ENCODE measurements at regions not wholly inside any gene's neighbourhood (a gene's known extent, or its start where the extent isn't known, plus 50 kb on each side); places are given as distances from the start of the nearest gene placed in this dataset.

DNA sequence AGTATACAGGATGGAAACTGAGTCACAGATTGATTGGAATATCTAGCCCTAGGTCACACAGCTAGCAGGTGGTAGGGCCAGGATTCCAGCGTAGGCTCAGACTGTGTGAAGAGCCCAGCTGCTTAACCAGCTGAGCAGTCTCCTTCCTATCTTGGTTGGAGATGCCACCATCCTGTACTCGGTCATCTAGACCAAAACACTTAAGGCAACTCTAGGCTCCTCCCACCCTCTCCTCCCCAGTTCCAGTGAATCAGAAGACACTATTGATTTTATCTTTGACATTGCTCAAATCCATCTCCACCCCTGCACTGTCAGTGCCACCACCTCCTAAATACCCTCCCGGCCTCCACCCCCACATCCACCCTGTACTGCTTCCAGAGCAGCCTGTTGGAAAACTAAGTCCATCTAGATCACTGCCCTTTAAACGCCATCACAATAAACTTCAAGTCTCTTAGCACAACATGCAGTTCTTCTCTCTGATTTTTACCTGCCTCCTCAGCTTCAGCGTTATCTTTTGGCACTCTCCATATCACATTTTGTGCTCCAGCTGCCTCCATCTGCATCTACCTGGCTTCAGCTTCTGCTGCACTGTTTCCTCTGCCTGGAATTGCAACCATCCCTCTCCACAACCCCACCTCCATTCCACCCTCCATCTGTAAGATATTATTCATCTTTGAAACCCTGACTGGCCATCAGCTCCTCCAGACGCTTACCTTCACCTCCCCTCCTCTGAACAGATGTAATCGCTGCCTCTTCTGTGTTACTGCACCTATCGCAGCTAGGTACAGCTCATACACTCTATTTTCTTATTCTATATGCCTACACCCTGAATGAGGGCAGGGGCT lies 86.8 kb upstream of the ACP3 start:
- DNase-seq: no peak
- Mint-ChIP-seq H3K9me3 (no peaks in the 10 kb centered on the region), H3K4me3 (no peak overlapping the region), H3K36me3 (ENCODE audit: insufficient read depth in 2 of 2) (no peaks in the 10 kb centered on the region), H3K27me3 (ENCODE audit: low read depth) (peaks cover 21% of the 10 kb centered on the region), H3K4me1 (ENCODE audit: low read depth) (no peaks in the 10 kb centered on the region), H3K27ac (no peak overlapping the region)
- ATAC-seq (replicated peaks in 1 of 2): no peak

DNA sequence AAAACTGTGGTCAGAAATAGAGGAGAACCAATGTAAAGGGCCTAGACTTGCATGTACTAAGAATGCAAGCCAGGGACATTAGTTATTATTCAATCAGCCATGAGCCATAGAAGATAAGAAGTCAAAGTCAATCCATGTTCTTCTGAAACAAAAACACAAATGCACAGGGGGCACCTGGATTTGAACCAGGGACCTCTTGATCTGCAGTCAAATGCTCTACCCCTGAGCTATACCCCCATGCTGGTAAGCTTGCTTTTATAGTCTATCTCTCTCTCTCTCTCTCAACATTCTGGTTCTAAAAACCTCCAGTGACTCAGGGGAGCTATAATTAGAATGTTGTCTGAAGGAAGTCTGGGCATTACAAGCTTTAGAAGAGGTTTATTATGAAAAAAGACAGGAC lies 85.6 kb upstream of the ACP3 start:
- DNase-seq (no peak), ATAC-seq (replicated peaks in 1 of 2) (no peak)
- peak overlapping the region; percentile 64 for H3K27ac Mint-ChIP-seq
- no peaks in the 10 kb centered on the region for H3K36me3 Mint-ChIP-seq (ENCODE audit: insufficient read depth in 2 of 2)
- no peak overlapping the region for H3K4me3 Mint-ChIP-seq
- no peaks in the 10 kb centered on the region for H3K4me1 Mint-ChIP-seq (ENCODE audit: low read depth)
- no peaks in the 10 kb centered on the region for H3K9me3 Mint-ChIP-seq
- H3K27me3 Mint-ChIP-seq (ENCODE audit: low read depth): peaks cover 24% of the 10 kb centered on the region

DNA sequence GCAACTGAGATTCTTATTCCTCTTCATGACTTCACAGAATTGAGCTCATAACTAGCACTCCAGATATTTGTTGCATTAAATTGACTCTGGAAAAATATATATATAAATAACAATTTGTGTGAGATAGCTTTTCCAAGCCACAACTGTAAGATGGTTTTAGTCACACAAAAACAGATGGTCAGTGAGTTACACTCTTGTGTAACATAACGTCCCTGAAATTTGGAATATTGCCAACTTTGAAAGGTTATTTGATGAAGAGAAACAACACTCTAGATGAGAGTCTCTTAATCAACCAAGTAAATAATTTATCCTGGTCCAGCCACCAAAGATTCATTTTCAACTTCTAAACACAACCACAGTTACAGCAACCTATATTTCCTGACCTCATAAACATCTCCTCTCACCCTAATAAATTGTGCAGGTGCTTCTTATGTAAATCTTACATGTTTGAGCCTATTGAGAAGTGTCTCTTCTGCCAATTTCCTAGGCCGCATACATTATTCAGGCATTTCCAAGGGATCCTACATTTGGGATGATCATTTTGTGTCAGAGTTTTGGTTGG lies 84.9 kb upstream of the ACP3 start:
- ATAC-seq (replicated peaks in 1 of 2): no peak

DNA sequence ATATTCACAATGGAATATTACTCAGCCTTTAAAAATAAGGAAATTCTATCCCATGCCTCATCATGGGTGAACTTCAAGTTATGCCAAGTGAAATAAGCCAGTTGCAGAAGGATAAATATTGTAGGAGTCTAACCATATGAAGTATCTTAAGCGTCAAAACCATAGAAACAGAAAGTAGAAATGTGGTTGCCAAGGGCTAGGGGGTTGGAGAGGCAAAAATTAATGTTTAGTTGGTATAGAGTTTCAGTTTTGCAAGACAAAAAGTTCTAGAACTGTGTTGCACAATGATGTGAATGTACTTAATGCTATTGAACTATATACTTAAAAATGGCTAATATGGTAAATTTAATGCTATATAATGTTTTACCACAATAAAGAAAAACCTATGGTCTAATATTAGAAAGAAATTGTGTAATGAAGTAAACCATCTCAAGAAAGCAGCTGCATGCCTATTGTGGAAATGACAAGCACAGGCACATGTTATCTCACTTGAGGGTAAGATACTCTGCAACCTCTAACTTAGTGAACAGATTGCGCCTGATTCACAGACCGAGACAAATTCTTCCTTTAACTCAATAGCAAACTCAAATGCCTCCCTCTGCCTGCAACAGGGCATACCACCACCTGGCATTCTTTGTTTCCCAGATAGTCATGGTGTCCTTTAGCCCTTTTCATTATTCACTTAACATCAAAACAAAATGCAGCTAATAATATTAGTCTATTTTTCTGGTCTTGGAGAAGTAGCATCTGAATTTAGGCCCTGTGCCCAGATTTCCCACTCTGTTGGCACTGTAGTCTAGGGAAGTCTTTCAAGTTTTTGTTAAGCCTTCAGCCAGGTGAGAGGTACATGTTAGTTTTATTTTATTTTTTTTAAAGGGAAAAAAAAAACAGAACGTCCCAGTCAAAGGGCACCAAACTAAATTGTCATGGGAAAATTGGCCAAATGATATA lies 80.2 kb upstream of the ACP3 start:
- peaks cover 24% of the 10 kb centered on the region for H3K27me3 Mint-ChIP-seq (ENCODE audit: low read depth)
- no peaks in the 10 kb centered on the region for H3K36me3 Mint-ChIP-seq (ENCODE audit: insufficient read depth in 2 of 2)
- H3K27ac Mint-ChIP-seq: no peak overlapping the region
- no peak for DNase-seq
- no peak overlapping the region for H3K4me3 Mint-ChIP-seq
- H3K9me3 Mint-ChIP-seq: no peaks in the 10 kb centered on the region
- no peaks in the 10 kb centered on the region for H3K4me1 Mint-ChIP-seq (ENCODE audit: low read depth)
- no peak for ATAC-seq (replicated peaks in 1 of 2)

More for the DNA sequence above, 84.9 kb upstream of the ACP3 start:
- peaks cover 19% of the 10 kb centered on the region for H3K27me3 Mint-ChIP-seq (ENCODE audit: low read depth)
- no peak for DNase-seq
- no peaks in the 10 kb centered on the region for H3K36me3 Mint-ChIP-seq (ENCODE audit: insufficient read depth in 2 of 2)
- H3K4me3 Mint-ChIP-seq: no peak overlapping the region
- no peaks in the 10 kb centered on the region for H3K4me1 Mint-ChIP-seq (ENCODE audit: low read depth)
- H3K27ac Mint-ChIP-seq: no peak overlapping the region
- H3K9me3 Mint-ChIP-seq: no peaks in the 10 kb centered on the region

DNA sequence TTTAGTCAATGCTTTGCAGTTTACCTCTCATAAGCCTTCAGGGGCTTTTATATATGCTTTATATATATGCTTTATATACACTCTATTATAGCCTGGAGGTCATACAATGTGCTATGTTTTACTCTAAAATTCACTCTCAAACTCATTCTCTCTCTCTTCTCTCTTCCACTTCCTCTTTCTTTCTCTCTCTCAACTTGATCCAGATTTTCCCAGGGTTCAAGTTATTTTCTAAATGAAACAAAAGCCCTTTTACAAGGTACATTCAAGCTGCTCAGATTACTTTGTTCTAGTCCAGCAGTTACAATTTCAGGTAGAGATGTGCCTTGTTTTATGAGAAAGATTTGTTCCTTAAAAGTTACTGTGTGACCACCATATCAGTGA lies 79.6 kb upstream of the ACP3 start:
- H3K36me3 Mint-ChIP-seq (ENCODE audit: insufficient read depth in 2 of 2): no peaks in the 10 kb centered on the region
- H3K9me3 Mint-ChIP-seq: no peaks in the 10 kb centered on the region
- no peak for ATAC-seq (replicated peaks in 1 of 2)
- no peaks in the 10 kb centered on the region for H3K4me1 Mint-ChIP-seq (ENCODE audit: low read depth)
- H3K4me3 Mint-ChIP-seq: no peak overlapping the region
- DNase-seq: no peak
- H3K27ac Mint-ChIP-seq: peak overlapping the region; percentile 34
- peaks cover 31% of the 10 kb centered on the region for H3K27me3 Mint-ChIP-seq (ENCODE audit: low read depth)

DNA sequence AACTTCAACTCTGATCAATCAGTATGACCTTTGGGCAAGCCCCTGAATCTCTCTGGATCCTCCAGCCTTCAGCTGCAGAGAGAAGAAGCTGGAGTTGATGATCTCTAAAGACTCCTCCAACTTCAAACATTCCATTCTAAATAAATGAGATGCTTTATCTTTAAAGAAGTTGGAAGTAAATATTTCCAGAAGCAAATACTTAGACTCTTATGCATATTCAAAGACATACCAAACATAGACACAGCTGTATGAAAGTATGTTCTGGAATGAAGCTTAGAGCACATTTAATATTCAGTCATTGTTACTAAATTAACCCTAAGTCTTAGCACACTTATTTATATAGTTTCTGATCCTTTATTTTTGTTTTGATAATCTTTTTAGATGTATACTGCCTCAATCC lies 77.6 kb upstream of the ACP3 start:
- ATAC-seq (replicated peaks in 1 of 2) (no peak), DNase-seq (no peak)
- Mint-ChIP-seq H3K4me3 (no peak overlapping the region), H3K27ac (no peak overlapping the region), H3K9me3 (no peaks in the 10 kb centered on the region), H3K36me3 (ENCODE audit: insufficient read depth in 2 of 2) (no peaks in the 10 kb centered on the region), H3K27me3 (ENCODE audit: low read depth) (peaks cover 37% of the 10 kb centered on the region), H3K4me1 (ENCODE audit: low read depth) (no peaks in the 10 kb centered on the region)

DNA sequence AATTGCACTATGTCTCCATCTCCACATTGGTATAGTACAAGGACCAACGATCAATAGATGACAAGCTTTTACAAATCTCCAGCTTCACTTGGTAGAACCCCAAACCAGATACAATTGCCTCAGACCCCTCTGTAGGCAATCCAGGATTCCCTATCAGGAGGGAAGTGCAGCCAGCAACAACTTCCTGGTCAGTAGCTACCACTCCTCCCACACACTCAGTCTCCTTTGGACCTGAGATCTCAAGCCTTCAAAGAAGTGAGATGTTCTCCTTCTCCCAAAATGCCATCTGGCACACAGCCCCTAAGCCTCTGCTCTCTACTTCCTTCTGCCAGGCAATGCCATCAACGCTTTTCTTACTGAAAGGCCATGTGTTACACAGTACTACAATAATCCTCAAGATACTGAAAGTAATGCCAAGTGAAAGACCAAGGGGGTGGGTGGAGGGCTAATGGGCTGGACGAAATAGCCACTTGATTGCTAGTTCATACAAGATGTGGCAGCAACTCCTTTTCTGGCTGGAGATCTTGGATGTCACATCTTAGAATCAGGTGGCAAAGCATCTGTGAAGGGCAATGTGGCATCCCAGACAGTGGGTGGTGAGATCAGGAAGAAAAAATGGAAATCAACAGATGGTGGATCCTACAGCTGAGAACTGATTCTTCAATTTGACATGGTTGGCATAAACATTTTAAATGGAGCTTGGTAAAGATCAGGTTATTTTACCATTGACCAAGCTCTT lies 75.3 kb upstream of the ACP3 start:
- no peak overlapping the region for H3K4me3 Mint-ChIP-seq
- no peaks in the 10 kb centered on the region for H3K36me3 Mint-ChIP-seq (ENCODE audit: insufficient read depth in 2 of 2)
- ATAC-seq (replicated peaks in 1 of 2): no peak
- H3K4me1 Mint-ChIP-seq (ENCODE audit: low read depth): no peaks in the 10 kb centered on the region
- peaks cover 39% of the 10 kb centered on the region for H3K27me3 Mint-ChIP-seq (ENCODE audit: low read depth)
- no peaks in the 10 kb centered on the region for H3K9me3 Mint-ChIP-seq
- H3K27ac Mint-ChIP-seq: no peak overlapping the region
- DNase-seq: no peak

DNA sequence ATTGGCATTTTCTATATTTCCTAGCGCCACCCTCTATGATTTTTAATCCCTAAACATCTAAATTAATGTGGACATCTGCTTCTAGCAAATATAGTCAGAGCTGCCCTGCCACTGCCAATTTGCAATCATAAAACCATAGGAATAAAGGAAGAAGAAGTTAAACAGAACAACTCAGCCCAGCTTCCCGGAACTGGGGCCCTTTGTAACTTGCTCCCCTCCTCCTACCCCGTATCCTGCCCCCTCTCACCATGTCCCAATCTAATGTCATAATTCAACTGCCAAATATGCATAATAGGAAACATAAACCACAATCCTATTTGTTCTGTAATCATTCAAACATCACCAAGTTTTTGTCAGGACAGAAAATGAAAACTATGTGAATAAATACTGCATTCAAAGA lies 74.4 kb upstream of the ACP3 start:
- Mint-ChIP-seq H3K36me3 (ENCODE audit: insufficient read depth in 2 of 2) (no peaks in the 10 kb centered on the region), H3K27me3 (ENCODE audit: low read depth) (peaks cover 35% of the 10 kb centered on the region), H3K9me3 (no peaks in the 10 kb centered on the region), H3K4me1 (ENCODE audit: low read depth) (no peaks in the 10 kb centered on the region), H3K4me3 (no peak overlapping the region), H3K27ac (no peak overlapping the region)
- ATAC-seq (replicated peaks in 1 of 2) (no peak), DNase-seq (no peak)

DNA sequence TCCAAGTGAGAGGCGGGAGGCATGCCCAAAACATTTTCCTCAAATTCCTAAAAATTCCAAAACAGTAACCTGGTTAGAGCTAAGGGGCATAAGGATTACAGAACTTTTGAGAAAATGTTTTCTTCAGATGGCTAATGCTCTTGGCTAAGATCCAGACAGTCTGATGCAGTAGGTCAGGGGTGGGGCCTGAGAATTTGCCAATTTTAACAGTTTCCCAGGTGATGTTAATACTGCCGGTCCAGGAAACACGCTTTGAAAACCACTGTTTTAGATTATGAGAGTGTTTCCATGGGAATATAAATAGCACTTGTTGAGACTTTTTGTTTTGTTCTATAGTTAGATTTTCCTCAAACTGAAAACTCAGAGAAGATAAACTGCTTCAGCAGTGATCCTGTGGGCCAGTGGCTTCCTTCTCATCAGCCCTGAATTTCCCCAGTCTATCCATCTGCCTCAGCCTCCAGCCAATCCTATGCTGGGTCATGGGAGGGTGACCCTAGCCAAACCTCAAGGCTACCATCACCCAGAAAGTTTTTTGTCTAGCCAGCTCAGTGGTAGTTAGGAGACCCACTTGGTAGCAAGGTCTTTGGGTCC lies 71.6 kb upstream of the ACP3 start:
- H3K27ac Mint-ChIP-seq: no peak overlapping the region
- H3K4me3 Mint-ChIP-seq: no peak overlapping the region
- no peaks in the 10 kb centered on the region for H3K36me3 Mint-ChIP-seq (ENCODE audit: insufficient read depth in 2 of 2)
- ATAC-seq (replicated peaks in 1 of 2) (no peak), DNase-seq (no peak)
- H3K27me3 Mint-ChIP-seq (ENCODE audit: low read depth): peaks cover 27% of the 10 kb centered on the region
- H3K9me3 Mint-ChIP-seq: no peaks in the 10 kb centered on the region
- no peaks in the 10 kb centered on the region for H3K4me1 Mint-ChIP-seq (ENCODE audit: low read depth)

DNA sequence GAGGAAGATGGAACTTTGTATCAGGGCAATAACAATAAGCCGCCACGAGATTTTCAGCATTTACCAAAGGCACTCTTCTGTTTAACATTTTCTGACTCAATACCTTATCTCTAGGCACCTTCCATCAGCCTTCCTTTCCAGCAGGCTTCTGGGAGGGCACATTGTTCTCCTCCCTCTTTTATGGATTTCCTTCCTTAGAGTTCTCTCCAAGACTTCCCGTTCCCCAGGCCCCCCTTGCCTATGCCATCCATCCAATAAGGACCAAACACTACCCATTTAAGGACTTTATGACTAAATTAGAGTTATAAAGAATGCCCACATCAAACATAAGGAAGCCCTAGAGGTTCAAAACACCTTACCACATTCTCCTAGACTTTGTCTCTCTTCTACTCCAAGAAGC lies 71.0 kb upstream of the ACP3 start:
- Mint-ChIP-seq H3K27me3 (ENCODE audit: low read depth) (peaks cover 29% of the 10 kb centered on the region), H3K4me3 (no peak overlapping the region), H3K27ac (no peak overlapping the region), H3K36me3 (ENCODE audit: insufficient read depth in 2 of 2) (no peaks in the 10 kb centered on the region), H3K9me3 (no peaks in the 10 kb centered on the region), H3K4me1 (ENCODE audit: low read depth) (no peaks in the 10 kb centered on the region)
- DNase-seq (no peak), ATAC-seq (replicated peaks in 1 of 2) (no peak)

DNA sequence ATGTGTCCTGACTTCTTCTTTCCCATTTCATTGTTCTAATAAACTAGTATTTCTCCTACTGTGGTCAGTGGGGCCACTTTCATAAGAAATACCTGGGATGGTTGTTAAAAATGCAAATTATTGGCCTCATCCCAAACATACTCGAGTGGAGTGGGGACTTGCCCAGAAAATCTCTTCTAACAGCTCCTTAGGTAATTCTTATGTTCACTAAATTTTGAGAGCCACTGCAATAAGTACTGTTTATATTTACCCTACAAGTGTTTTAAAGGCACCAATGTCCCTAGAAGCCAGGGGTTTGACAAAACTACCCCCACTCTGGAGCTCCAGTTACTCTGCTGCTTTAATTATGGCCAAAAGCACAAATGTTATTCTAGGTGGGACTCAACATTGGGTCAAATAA lies 70.0 kb upstream of the ACP3 start:
- H3K4me1 Mint-ChIP-seq (ENCODE audit: low read depth): no peaks in the 10 kb centered on the region
- H3K27me3 Mint-ChIP-seq (ENCODE audit: low read depth): peaks cover 23% of the 10 kb centered on the region
- no peak for DNase-seq
- H3K36me3 Mint-ChIP-seq (ENCODE audit: insufficient read depth in 2 of 2): no peaks in the 10 kb centered on the region
- no peak for ATAC-seq (replicated peaks in 1 of 2)
- H3K9me3 Mint-ChIP-seq: no peaks in the 10 kb centered on the region
- no peak overlapping the region for H3K27ac Mint-ChIP-seq
- H3K4me3 Mint-ChIP-seq: no peak overlapping the region

DNA sequence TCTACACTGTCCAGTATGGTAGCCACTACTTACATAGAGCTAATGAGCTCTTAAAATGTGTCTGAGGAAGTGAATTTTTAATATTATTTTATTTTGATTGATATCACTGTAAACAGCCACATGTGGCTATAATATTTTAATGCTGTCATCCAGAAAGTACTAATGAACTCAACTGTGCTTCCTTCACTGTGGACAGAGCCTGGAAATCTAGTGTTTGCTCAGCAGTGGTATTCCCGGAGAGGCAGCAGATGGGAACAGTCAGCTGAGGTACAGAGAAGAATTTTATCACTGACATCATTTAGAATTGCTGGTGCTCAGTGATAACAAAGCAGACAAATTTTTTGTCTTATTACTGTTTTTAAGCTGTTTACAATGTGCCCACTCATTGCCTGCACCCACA lies 68.7 kb upstream of the ACP3 start:
- no peak overlapping the region for H3K4me3 Mint-ChIP-seq
- H3K27me3 Mint-ChIP-seq (ENCODE audit: low read depth): peaks cover 13% of the 10 kb centered on the region
- DNase-seq (no peak), ATAC-seq (replicated peaks in 1 of 2) (no peak)
- no peak overlapping the region for H3K27ac Mint-ChIP-seq
- H3K36me3 Mint-ChIP-seq (ENCODE audit: insufficient read depth in 2 of 2): no peaks in the 10 kb centered on the region
- no peaks in the 10 kb centered on the region for H3K9me3 Mint-ChIP-seq
- H3K4me1 Mint-ChIP-seq (ENCODE audit: low read depth): no peaks in the 10 kb centered on the region
